HG03378 (cell line): ENCODE measurements at regions not wholly inside any gene's neighbourhood (a gene's known extent, or its start where the extent isn't known, plus 50 kb on each side); places are given as distances from the start of the nearest gene placed in this dataset.
"Not testable (repeated sequence)": the region's sequence is repeated elsewhere in the genome, so short reads cannot be mapped to it uniquely, and the experiment has no call there.

Experiments used
- ATAC-seq: cut with Tn5 transposase; IDR thresholded peaks from one replicate; pipeline ENCODE4 v1.9.1; 2021; ENCODE audit warnings: mild to moderate bottlenecking, moderate library complexity; ENCODE audit not compliant: unreplicated experiment

- ATAC-seq, result no peak
Observed at GRCh38 chr3:163735394-163735793, 1342.9 kb downstream of the SI start.

DNA sequence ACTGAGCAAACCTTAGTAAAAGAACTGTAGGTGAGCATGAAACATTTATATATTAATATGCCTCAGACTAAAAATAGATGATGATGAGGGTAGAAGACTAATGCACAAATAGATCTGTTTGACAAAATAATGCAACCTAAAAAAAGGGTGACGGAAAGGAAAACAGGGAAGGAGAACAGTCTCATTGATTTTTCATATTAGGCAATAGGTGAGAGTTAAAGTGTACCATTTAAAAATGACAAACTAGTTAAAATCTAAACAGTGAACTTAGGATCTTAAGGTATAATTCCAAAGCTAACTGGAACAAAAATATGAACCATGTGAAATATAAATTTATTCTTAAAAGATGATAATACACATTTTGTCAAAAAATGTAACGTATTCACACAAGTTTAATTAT lies 1347.6 kb downstream of the SI start:
- ATAC-seq, result no peak

DNA sequence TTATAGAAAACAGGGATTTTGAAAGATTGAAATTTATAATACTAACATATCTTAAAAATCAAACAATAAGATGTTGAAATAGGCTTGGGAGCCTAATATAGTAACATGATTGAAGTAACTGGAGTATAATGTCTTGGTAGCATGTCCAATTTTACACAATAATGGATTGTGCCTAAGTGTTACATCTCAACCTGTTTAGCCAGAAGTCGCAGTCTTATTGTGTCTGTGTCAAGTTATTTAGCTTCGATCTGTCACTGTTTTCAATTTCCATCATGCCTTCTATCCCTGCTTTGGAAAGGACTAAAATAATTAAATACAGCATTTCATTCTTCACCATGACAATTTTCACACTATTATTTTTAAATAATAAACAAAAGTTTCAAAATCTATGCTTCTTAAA lies 1352.2 kb downstream of the SI start:
- ATAC-seq, result no peak

DNA sequence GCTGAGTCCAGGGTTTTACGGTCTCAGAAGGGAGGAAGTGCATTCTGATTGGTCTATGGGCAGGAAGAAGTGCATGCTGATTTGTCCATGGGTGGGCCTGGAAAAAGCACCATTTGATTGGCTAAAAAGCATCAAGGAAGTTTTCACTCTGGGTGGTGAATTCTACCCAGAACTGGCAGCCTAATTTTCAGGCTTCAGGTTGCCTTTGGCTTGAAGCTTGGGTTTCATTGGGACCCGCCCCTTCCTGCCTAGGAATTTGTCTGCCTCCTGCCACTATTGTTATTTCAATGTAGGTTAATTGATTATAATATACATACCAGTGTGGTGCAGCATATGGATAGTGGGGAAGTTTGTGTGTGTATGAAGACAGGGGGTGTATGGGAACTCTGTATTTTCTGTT lies 1355.9 kb downstream of the SI start:
- no peak for ATAC-seq

GRCh38 chr3:163721596-163721995 lies 1356.7 kb downstream of the SI start:
- ATAC-seq, result no peak

DNA sequence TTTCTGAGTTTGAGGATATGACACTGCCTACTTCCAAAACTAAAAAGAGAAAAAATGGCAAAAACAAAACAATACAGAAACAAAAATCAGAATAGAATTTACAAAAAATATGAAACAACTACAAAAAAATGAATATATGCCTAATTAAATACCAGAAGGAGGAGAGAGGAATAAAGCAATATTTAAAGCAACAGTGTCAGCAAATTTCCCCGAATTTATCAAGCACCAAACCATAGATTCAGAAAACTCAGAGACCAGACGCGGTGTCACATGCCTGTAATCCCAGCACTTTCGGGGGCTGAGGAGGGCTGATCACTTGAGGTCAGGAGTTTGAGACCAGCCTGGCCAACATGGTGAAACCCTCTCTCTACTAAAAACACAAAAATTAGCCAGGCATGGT lies 1360.9 kb downstream of the SI start:
- ATAC-seq, result no peak

GRCh38 chr3:163708428-163708827 lies 1369.9 kb downstream of the SI start:
- no peak for ATAC-seq

- ATAC-seq, result no peak
Observed at GRCh38 chr3:163707659-163708058, 1370.6 kb downstream of the SI start.

- not testable (repeated sequence) for ATAC-seq
Observed at GRCh38 chr3:163698221-163698620, 1380.1 kb downstream of the SI start.

GRCh38 chr3:163692494-163692893 lies 1385.8 kb downstream of the SI start:
- no peak for ATAC-seq

DNA sequence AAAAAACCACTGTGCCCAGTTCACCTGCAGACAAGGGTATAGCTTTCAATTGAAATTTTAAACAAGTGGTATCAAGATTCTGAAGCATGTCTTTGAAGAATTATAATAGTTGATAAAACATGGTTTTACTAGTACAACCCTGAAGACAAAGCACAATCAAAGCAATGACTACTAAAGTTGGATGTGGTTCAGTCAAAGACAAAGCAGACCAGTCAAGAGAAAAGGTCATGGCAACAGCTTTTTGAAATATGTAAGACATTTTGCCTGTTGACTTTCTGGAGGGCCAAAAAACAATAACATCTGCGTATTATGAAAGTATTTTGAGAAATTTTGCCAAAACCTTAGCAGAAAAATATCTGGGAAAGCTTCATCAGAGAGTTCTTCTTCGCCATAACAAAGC lies 1393.6 kb downstream of the SI start:
- no peak for ATAC-seq

DNA sequence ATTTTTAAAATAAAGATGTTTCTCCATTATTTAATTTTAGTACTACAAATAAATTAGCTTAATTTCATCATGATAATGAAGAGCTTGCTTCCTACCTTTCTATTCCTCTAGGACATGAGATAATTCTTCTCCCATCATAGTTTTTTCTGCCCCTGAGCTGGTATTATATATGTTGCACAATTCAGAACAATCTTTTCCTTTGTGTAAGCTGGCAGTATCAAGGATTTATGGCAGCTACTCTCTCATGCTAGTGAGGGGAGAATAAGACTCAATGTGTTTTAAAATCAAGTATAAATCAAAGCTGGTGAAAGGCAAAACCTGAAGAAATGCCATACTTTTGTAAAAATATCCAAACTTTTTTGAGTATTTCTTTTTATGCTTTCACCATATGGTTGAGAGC lies 1405.3 kb downstream of the SI start:
- no peak for ATAC-seq

- ATAC-seq, result no peak
Observed at GRCh38 chr3:163671201-163671600, 1407.1 kb downstream of the SI start.

DNA sequence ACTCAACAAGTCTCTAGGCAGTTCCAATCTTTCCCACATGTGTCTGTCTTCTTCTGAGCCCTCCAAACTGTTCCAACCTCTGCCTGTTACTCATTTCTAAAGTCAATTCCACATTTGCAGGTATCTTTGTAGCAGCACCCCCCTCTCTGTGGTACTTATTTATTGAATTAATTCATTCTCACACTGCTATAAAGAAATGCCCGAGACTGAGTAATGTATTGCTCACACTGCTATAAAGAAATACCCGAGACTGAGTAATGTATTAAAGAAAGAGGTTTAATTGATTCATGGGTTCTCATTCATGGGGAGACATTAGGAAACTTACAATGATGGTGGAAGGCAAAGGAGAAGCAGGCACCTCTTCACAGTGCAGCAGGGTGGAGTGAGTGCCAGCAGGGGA lies 1413.8 kb downstream of the SI start:
- ATAC-seq, result no peak

- ATAC-seq, result no peak
Observed at GRCh38 chr3:163657088-163657487, 1421.2 kb downstream of the SI start.

- ATAC-seq, result no peak
Observed at GRCh38 chr3:163655021-163655420, 1423.3 kb downstream of the SI start.

- ATAC-seq, result no peak
Observed at GRCh38 chr3:163644172-163644571, 1434.1 kb downstream of the SI start.

- no peak for ATAC-seq
Observed at GRCh38 chr3:163632722-163633121, 1445.6 kb downstream of the SI start.

GRCh38 chr3:163626753-163627152 lies 1451.5 kb downstream of the SI start:
- no peak for ATAC-seq

GRCh38 chr3:163622384-163622783 lies 1455.9 kb downstream of the SI start:
- no peak for ATAC-seq

GRCh38 chr3:163614886-163615285 lies 1463.4 kb downstream of the SI start:
- ATAC-seq, result no peak

GRCh38 chr3:163605915-163606314 lies 1472.4 kb downstream of the SI start:
- no peak for ATAC-seq

GRCh38 chr3:163601426-163601825 lies 1476.9 kb downstream of the SI start:
- no peak for ATAC-seq

DNA sequence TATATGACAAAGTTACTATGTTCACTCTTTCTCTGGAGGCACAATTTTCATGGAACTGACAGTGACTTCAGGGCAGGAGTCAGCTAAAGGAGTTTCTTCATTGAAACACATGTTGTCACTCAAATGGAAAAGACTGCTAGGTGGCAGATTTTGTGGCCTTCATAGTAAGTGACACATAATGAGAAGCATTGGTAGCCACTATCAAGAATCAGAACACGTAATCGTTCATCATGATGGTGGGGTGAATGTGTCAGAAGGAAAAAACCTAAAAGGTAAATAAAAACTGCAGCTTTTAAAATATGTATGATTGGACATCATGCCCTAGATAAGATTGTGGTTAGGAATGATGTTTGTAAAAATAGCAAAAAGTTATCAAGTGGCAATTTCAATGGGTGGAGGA lies 1491.0 kb downstream of the SI start:
- no peak for ATAC-seq
